H9 (cell line): ENCODE measurements at regions not wholly inside any gene's neighbourhood (a gene's known extent, or its start where the extent isn't known, plus 50 kb on each side); places are given as distances from the start of the nearest gene placed in this dataset.

Experiments used
- DNase-seq: peaks from one replicate; pipeline ENCODE4 v3.0.0-alpha.2; 2017
- H2AFZ ChIP-seq: one replicate; pipeline ENCODE4 v1.6.1; 2013; ENCODE audit warnings: mild to moderate bottlenecking, low read length, control low read depth, moderate library complexity
- H2AK5ac ChIP-seq: 2 replicates; pipeline ENCODE4 v1.6.1; 2013; ENCODE audit warnings: low read length, control low read depth, mixed read lengths; ENCODE audit not compliant: insufficient read length
- H2BK120ac ChIP-seq: one replicate; pipeline ENCODE4 v1.6.1; 2013; ENCODE audit warnings: low read depth, mild to moderate bottlenecking, low read length, control low read depth, inconsistent platforms; ENCODE audit not compliant: poor library complexity, severe bottlenecking
- H2BK12ac ChIP-seq: 2 replicates; pipeline ENCODE4 v1.6.1; 2013; ENCODE audit warnings: low read length, control low read depth, mixed read lengths, low read depth; ENCODE audit not compliant: insufficient read length
- H2BK15ac ChIP-seq: 2 replicates; pipeline ENCODE4 v1.6.1; 2013; ENCODE audit warnings: low read depth, low read length, control low read depth
- H2BK20ac ChIP-seq: one replicate; pipeline ENCODE4 v1.6.1; 2013; ENCODE audit warnings: low read depth, mild to moderate bottlenecking, low read length, control low read depth, inconsistent platforms; ENCODE audit not compliant: poor library complexity, severe bottlenecking
- H2BK5ac ChIP-seq: 2 replicates; pipeline ENCODE4 v1.6.1; 2013; ENCODE audit warnings: low read length, control low read depth, mixed read lengths; ENCODE audit not compliant: insufficient read length
- H3K14ac ChIP-seq: 2 replicates; pipeline ENCODE4 v1.6.1; 2013; ENCODE audit warnings: low read length, control low read depth; ENCODE audit not compliant: insufficient read depth
- H3K18ac ChIP-seq: 2 replicates; pipeline ENCODE4 v1.6.1; 2013; ENCODE audit warnings: low read depth, mild to moderate bottlenecking, mixed read lengths, low read length, control low read depth; ENCODE audit not compliant: insufficient read length
- H3K23ac ChIP-seq: 2 replicates; pipeline ENCODE4 v1.6.1; 2013; ENCODE audit warnings: low read length, control low read depth, mixed read lengths, low read depth; ENCODE audit not compliant: insufficient read length
- H3K23me2 ChIP-seq: 2 replicates; pipeline ENCODE4 v1.6.1; 2013; ENCODE audit warnings: low read depth, mild to moderate bottlenecking, mixed read lengths, low read length, control low read depth; ENCODE audit not compliant: insufficient read length, poor library complexity, severe bottlenecking
- H3K27ac ChIP-seq: 2 replicates; pipeline ENCODE4 v1.5.1; 2013; ENCODE audit warnings: low read length, control low read depth, mixed read lengths, low read depth; ENCODE audit not compliant: insufficient read length
- H3K27me3 ChIP-seq: 2 replicates; pipeline ENCODE4 v1.6.1; 2013; ENCODE audit warnings: low read length, control low read depth, inconsistent platforms; ENCODE audit not compliant: insufficient read depth
- H3K4ac ChIP-seq: 2 replicates; pipeline ENCODE4 v1.6.1; 2013; ENCODE audit warnings: low read depth, mild to moderate bottlenecking, control low read depth, inconsistent platforms, low read length, moderate library complexity
- H3K4me1 ChIP-seq: 2 replicates; pipeline ENCODE4 v1.6.1; 2013; ENCODE audit warnings: low read length, control low read depth, inconsistent platforms; ENCODE audit not compliant: insufficient read depth
- H3K4me2 ChIP-seq: 2 replicates; pipeline ENCODE4 v1.6.1; 2013; ENCODE audit warnings: low read length, control low read depth, mixed read lengths; ENCODE audit not compliant: insufficient read length, insufficient read depth
- H3K56ac ChIP-seq: 2 replicates; pipeline ENCODE4 v1.6.1; 2013; ENCODE audit warnings: low read depth, mild to moderate bottlenecking, mixed read lengths, low read length, control low read depth; ENCODE audit not compliant: insufficient read length
- H3K79me1 ChIP-seq: 2 replicates; pipeline ENCODE4 v1.6.1; 2013; ENCODE audit warnings: low read depth, mild to moderate bottlenecking, moderate library complexity, low read length, control low read depth, inconsistent platforms; ENCODE audit not compliant: insufficient read depth, poor library complexity, severe bottlenecking
- H3K79me2 ChIP-seq: 2 replicates; pipeline ENCODE4 v1.6.1; 2013; ENCODE audit warnings: low read length, control low read depth, inconsistent platforms; ENCODE audit not compliant: insufficient read depth
- H3K9ac ChIP-seq: 2 replicates; pipeline ENCODE4 v1.6.1; 2013; ENCODE audit warnings: low read length, control low read depth, mixed read lengths; ENCODE audit not compliant: insufficient read length; ENCODE audit errors: extremely low read depth
- H3K9me3 ChIP-seq: one replicate; pipeline ENCODE4 v1.6.1; 2013; ENCODE audit warnings: low read depth, low read length, inconsistent platforms; ENCODE audit not compliant: control insufficient read depth
- H3T11ph ChIP-seq: one replicate; pipeline ENCODE4 v1.6.1; 2013; ENCODE audit warnings: mild to moderate bottlenecking, low read length, control low read depth, inconsistent platforms
- H4K20me1 ChIP-seq: one replicate; pipeline ENCODE4 v1.6.1; 2013; ENCODE audit not compliant: control insufficient read depth, insufficient read length, insufficient read depth
- H4K5ac ChIP-seq: 2 replicates; pipeline ENCODE4 v1.6.1; 2013; ENCODE audit warnings: low read depth, mild to moderate bottlenecking, mixed read lengths, low read length, control low read depth; ENCODE audit not compliant: insufficient read length
- H4K8ac ChIP-seq: replicated peaks from 2 replicates; pipeline ENCODE4 v1.6.1; 2013; ENCODE audit warnings: low read length, control low read depth, mixed read lengths, low read depth; ENCODE audit not compliant: insufficient read length
- H4K91ac ChIP-seq: 2 replicates; pipeline ENCODE4 v1.6.1; 2013; ENCODE audit warnings: low read depth, mild to moderate bottlenecking, moderate library complexity, mixed read lengths, low read length, control low read depth; ENCODE audit not compliant: insufficient read length
- H3K27ac Mint-ChIP-seq, 3 experiments: 2 replicates in 2 of 3; 3 replicates in 1 of 3; pipeline ENCODE4 v1.8.0; 2020 to 2021; ENCODE audit warnings: mixed read lengths in 3 of 3, mild to moderate bottlenecking in 1 of 3, moderate library complexity in 1 of 3
- H3K27me3 Mint-ChIP-seq: 2 replicates; pipeline ENCODE4 v1.8.0; 2021; ENCODE audit warnings: low read depth, mild to moderate bottlenecking, moderate library complexity, mixed read lengths
- H3K36me3 Mint-ChIP-seq, 3 experiments: 2 replicates in 2 of 3; 3 replicates in 1 of 3; pipeline ENCODE4 v1.8.0; 2020 to 2021; ENCODE audit warnings: low read depth in 3 of 3, mixed read lengths in 3 of 3; ENCODE audit not compliant: insufficient read depth in 1 of 3
- H3K4me1 Mint-ChIP-seq, 2 experiments: 2 replicates each; pipeline ENCODE4 v1.8.0; 2020; ENCODE audit warnings: mixed read lengths in 2 of 2
- H3K4me3 Mint-ChIP-seq, 2 experiments: 2 replicates in 1 of 2; 3 replicates in 1 of 2; pipeline ENCODE4 v1.8.0; 2020 to 2021; ENCODE audit warnings: mild to moderate bottlenecking in 2 of 2, mixed read lengths in 2 of 2, moderate library complexity in 1 of 2
- H3K9me3 Mint-ChIP-seq, 2 experiments: 2 replicates in 1 of 2; 3 replicates in 1 of 2; pipeline ENCODE4 v1.8.0; 2020; ENCODE audit warnings: mild to moderate bottlenecking in 2 of 2, mixed read lengths in 2 of 2, moderate library complexity in 1 of 2
- WGBS: extraction: QIAGEN DNeasy Blood & Tissue Kit; methylation state at CpG from one replicate; pipeline ENCODE4 v1.1.7; 2013; ENCODE audit warnings: missing lambda C conversion rate, low lambda C conversion rate, mixed read lengths; ENCODE audit not compliant: insufficient read length; ENCODE audit errors: extremely low coverage; 5-methylcytosine and 5-hydroxymethylcytosine counted together
- TF ChIP-seq, protein P1 (sequence below): fragments of 200-600 bp; sonication (generic); conservative IDR thresholded peaks from 3 replicates; pipeline ENCODE4 v1.8.0; 2021; ENCODE audit warnings: antibody characterized with exemption, mild to moderate bottlenecking

DNA sequence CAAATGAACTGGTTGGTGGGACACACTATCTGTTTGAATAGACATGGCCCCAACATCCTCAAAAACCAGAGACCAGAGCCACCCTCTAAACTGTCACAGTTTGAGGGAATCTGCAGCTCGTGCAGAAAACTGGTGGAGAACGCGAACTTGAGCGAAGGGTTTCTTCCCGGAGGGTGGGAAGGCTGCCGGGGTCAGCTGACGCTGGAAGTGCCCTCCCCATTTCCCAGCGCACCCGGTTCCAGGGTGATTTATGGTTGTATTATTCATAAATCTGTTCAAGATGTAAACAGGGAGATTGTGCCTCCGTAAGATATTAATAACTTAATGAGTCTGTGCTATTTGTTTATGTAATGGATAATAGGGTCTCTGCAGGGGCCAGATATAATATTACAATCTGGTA lies 1396.7 kb downstream of the BRD1 start:
- no peaks in the 10 kb centered on the region for H3K36me3 Mint-ChIP-seq
- Histone ChIP-seq H3T11ph (no peak overlapping the region), H4K91ac (no peak overlapping the region), H3K4ac (no peak overlapping the region), H3K9me3 (no peaks in the 10 kb centered on the region), H3K23ac (no peak overlapping the region), H4K20me1 (no peaks in the 10 kb centered on the region), H3K79me2 (no peaks in the 10 kb centered on the region), H2BK15ac (no peak overlapping the region), H3K18ac (no peak overlapping the region), H2BK12ac (no peak overlapping the region), H2BK20ac (no peak overlapping the region), H2AFZ (no peak overlapping the region), H3K4me2 (no peak overlapping the region), H2BK120ac (no peak overlapping the region), H4K5ac (no peak overlapping the region), H3K27me3 (no peaks in the 10 kb centered on the region), H3K27ac (no peak overlapping the region), H3K4me1 (peaks cover 2% of the 10 kb centered on the region; the same call in 1 of the 2 replicates), H2BK5ac (no peak overlapping the region), H3K23me2 (no peaks in the 10 kb centered on the region), H3K9ac (no peak overlapping the region), H3K79me1 (no peaks in the 10 kb centered on the region), H4K8ac (no peak overlapping the region), H2AK5ac (no peak overlapping the region), H3K14ac (no peak overlapping the region), H3K56ac (no peak overlapping the region)
- TF ChIP-seq, protein P1, sequence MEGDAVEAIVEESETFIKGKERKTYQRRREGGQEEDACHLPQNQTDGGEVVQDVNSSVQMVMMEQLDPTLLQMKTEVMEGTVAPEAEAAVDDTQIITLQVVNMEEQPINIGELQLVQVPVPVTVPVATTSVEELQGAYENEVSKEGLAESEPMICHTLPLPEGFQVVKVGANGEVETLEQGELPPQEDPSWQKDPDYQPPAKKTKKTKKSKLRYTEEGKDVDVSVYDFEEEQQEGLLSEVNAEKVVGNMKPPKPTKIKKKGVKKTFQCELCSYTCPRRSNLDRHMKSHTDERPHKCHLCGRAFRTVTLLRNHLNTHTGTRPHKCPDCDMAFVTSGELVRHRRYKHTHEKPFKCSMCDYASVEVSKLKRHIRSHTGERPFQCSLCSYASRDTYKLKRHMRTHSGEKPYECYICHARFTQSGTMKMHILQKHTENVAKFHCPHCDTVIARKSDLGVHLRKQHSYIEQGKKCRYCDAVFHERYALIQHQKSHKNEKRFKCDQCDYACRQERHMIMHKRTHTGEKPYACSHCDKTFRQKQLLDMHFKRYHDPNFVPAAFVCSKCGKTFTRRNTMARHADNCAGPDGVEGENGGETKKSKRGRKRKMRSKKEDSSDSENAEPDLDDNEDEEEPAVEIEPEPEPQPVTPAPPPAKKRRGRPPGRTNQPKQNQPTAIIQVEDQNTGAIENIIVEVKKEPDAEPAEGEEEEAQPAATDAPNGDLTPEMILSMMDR: no peak
- DNase-seq: no peak
- H3K27ac Mint-ChIP-seq: no peak overlapping the region; a peak in 1 of 7 replicates
- H3K4me1 Mint-ChIP-seq: peaks cover 17 to 19% of the 10 kb centered on the region in 2 experiments
- no peak overlapping the region for H3K4me3 Mint-ChIP-seq
- H3K27me3 Mint-ChIP-seq: peaks cover 6% of the 10 kb centered on the region
- H3K9me3 Mint-ChIP-seq: no peaks in the 10 kb centered on the region
- no CpG with 5 or more reads among the region's 10 CpGs for WGBS
